Parathyroid adenoma (tissue), 2 donors: ENCODE measurements at regions not wholly inside any gene's neighbourhood (a gene's known extent, or its start where the extent isn't known, plus 50 kb on each side); places are given as distances from the start of the nearest gene placed in this dataset.

Source experiments
- H2AFZ ChIP-seq: fragments of 300-600 bp; sonication (generic); one replicate; pipeline ENCODE4 v1.7.0; 2017; ENCODE audit warnings: antibody characterized with exemption, mild to moderate bottlenecking
- H3K27ac ChIP-seq: fragments of 300-600 bp; sonication (generic); one replicate; pipeline ENCODE4 v1.7.0; 2017
- H3K27me3 ChIP-seq: fragments of 300-600 bp; sonication (generic); one replicate; pipeline ENCODE4 v1.7.0; 2017; ENCODE audit warnings: low read length; ENCODE audit not compliant: control insufficient read depth, insufficient read depth
- H3K36me3 ChIP-seq: fragments of 300-600 bp; sonication (generic); one replicate; pipeline ENCODE4 v1.7.0; 2017; ENCODE audit warnings: low read length; ENCODE audit not compliant: control insufficient read depth, insufficient read depth
- H3K4me1 ChIP-seq: fragments of 300-600 bp; sonication (generic); one replicate; pipeline ENCODE4 v1.7.0; 2017; ENCODE audit warnings: control low read depth
- H3K4me2 ChIP-seq: fragments of 300-600 bp; sonication (generic); one replicate; pipeline ENCODE4 v1.7.0; 2017; ENCODE audit warnings: low read length
- H3K4me3 ChIP-seq: fragments of 300-600 bp; sonication (generic); one replicate; pipeline ENCODE4 v1.7.0; 2017; ENCODE audit warnings: low read depth, low read length
- H3K79me2 ChIP-seq: fragments of 300-600 bp; sonication (generic); one replicate; pipeline ENCODE4 v1.7.0; 2017; ENCODE audit warnings: control low read depth
- H3K9ac ChIP-seq: fragments of 300-600 bp; sonication (generic); one replicate; pipeline ENCODE4 v1.7.0; 2017; ENCODE audit warnings: mild to moderate bottlenecking
- H3K9me3 ChIP-seq: fragments of 300-600 bp; sonication (generic); one replicate; pipeline ENCODE4 v1.7.0; 2017; ENCODE audit warnings: low read length; ENCODE audit not compliant: control insufficient read depth
- TF ChIP-seq, protein P1 (sequence below): fragments of 300-600 bp; sonication (generic); IDR thresholded peaks from one replicate; pipeline ENCODE4 v1.7.0; 2017; ENCODE audit warnings: antibody characterized with exemption, mild to moderate bottlenecking
- donor health status: primary hyperparathyroidism.

GRCh38 chr15:38745126-38745525 is 180.5 kb upstream of the RASGRP1 start:
- H3K4me2 ChIP-seq: no peak overlapping the region
- TF ChIP-seq, protein P1, sequence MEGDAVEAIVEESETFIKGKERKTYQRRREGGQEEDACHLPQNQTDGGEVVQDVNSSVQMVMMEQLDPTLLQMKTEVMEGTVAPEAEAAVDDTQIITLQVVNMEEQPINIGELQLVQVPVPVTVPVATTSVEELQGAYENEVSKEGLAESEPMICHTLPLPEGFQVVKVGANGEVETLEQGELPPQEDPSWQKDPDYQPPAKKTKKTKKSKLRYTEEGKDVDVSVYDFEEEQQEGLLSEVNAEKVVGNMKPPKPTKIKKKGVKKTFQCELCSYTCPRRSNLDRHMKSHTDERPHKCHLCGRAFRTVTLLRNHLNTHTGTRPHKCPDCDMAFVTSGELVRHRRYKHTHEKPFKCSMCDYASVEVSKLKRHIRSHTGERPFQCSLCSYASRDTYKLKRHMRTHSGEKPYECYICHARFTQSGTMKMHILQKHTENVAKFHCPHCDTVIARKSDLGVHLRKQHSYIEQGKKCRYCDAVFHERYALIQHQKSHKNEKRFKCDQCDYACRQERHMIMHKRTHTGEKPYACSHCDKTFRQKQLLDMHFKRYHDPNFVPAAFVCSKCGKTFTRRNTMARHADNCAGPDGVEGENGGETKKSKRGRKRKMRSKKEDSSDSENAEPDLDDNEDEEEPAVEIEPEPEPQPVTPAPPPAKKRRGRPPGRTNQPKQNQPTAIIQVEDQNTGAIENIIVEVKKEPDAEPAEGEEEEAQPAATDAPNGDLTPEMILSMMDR: no peak
- H3K79me2 ChIP-seq: no peaks in the 10 kb centered on the region
- no peak overlapping the region for H3K27ac ChIP-seq
- no peaks in the 10 kb centered on the region for H3K36me3 ChIP-seq
- H3K9ac ChIP-seq: no peak overlapping the region
- H3K4me1 ChIP-seq: no peaks in the 10 kb centered on the region
- H3K9me3 ChIP-seq: no peaks in the 10 kb centered on the region
- no peak overlapping the region for H2AFZ ChIP-seq
- H3K4me3 ChIP-seq: no peak overlapping the region
- no peaks in the 10 kb centered on the region for H3K27me3 ChIP-seq

DNA sequence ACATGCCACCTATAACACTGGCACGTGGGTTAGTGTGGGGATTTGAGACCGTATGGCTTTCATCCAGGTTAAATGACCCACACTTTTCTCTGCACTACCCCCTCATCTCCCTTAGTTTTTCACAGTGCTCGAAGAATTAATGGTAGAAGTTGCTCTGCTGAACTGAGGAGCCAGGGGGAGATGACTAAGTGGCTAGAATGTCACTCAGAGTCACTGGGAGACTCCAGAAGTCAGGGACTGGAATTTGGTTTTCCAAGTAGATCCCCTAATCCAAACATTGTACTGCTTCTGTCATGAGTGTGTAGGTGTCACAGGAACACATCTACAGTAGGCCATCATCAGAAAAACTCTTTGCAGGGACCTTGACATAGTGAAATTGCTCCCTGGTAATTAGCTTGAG is 181.0 kb upstream of the RASGRP1 start:
- Histone ChIP-seq H3K27ac (no peak overlapping the region), H2AFZ (no peak overlapping the region), H3K4me2 (no peak overlapping the region), H3K36me3 (no peaks in the 10 kb centered on the region), H3K9ac (no peak overlapping the region), H3K4me1 (no peaks in the 10 kb centered on the region), H3K27me3 (no peaks in the 10 kb centered on the region), H3K9me3 (no peaks in the 10 kb centered on the region), H3K4me3 (no peak overlapping the region), H3K79me2 (no peaks in the 10 kb centered on the region)
- TF ChIP-seq, protein P1: no peak

DNA sequence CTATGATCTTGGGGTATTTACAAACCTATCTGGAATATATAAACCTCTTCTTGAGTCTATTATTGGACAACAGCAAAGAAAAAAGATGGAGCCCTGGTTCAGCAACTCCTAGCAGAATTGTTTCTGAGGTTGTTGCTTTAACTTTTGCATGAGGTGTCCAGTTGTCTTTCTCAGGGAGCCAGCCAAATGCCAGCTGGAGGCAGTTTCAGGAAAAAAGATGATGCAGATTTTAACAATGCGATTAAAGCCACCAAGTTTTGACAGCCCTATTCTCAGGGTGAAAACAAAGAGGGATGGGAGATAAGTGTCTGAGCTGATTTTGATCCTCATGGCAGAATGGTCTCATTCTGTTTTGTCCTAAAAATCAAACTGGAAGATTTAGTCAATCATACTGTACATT is 181.6 kb upstream of the RASGRP1 start:
- Histone ChIP-seq H3K27ac (no peak overlapping the region), H2AFZ (no peak overlapping the region), H3K4me3 (no peak overlapping the region), H3K9ac (no peak overlapping the region), H3K4me1 (no peaks in the 10 kb centered on the region), H3K36me3 (no peaks in the 10 kb centered on the region), H3K9me3 (no peaks in the 10 kb centered on the region), H3K79me2 (no peaks in the 10 kb centered on the region), H3K4me2 (no peak overlapping the region), H3K27me3 (no peaks in the 10 kb centered on the region)
- TF ChIP-seq, protein P1: no peak

- H3K27me3 ChIP-seq: no peaks in the 10 kb centered on the region
- no peak overlapping the region for H2AFZ ChIP-seq
- H3K27ac ChIP-seq: no peak overlapping the region
- no peaks in the 10 kb centered on the region for H3K4me1 ChIP-seq
- H3K36me3 ChIP-seq: no peaks in the 10 kb centered on the region
- H3K79me2 ChIP-seq: no peaks in the 10 kb centered on the region
- no peak overlapping the region for H3K4me2 ChIP-seq
- no peak overlapping the region for H3K9ac ChIP-seq
- TF ChIP-seq, protein P1: no peak
- no peaks in the 10 kb centered on the region for H3K9me3 ChIP-seq
- no peak overlapping the region for H3K4me3 ChIP-seq
Observed at GRCh38 chr15:38748710-38749109, 184.1 kb upstream of the RASGRP1 start.

- Histone ChIP-seq H3K36me3 (no peaks in the 10 kb centered on the region), H3K27me3 (no peaks in the 10 kb centered on the region), H3K4me2 (no peak overlapping the region), H3K4me1 (no peaks in the 10 kb centered on the region), H3K27ac (no peak overlapping the region), H3K9ac (no peak overlapping the region), H3K79me2 (no peaks in the 10 kb centered on the region), H2AFZ (no peak overlapping the region), H3K4me3 (no peak overlapping the region), H3K9me3 (no peaks in the 10 kb centered on the region)
- TF ChIP-seq, protein P1: no peak
Observed at GRCh38 chr15:38750786-38751185, 186.2 kb upstream of the RASGRP1 start.
